GM12878 (cell line): ENCODE measurements at regions not wholly inside any gene's neighbourhood (a gene's known extent, or its start where the extent isn't known, plus 50 kb on each side); places are given as distances from the start of the nearest gene placed in this dataset.

Experiments used
- CBFB ChIP-seq: IDR thresholded peaks from 2 replicates; pipeline ENCODE4 v1.6.1; 2016; ENCODE audit warnings: antibody characterized with exemption, low read depth
- CTCF ChIP-seq, 3 experiments: IDR thresholded peaks in 2 of 3; conservative IDR thresholded peaks in 1 of 3; 2 replicates each; pipeline ENCODE4 v1.5.1; 2011; ENCODE audit warnings: low read depth in 3 of 3, low read length in 3 of 3, mild to moderate bottlenecking in 3 of 3, control low read depth in 2 of 3, moderate library complexity in 2 of 3, inconsistent platforms in 1 of 3, mixed read lengths in 1 of 3; ENCODE audit not compliant: control insufficient read depth in 2 of 3, insufficient read depth in 1 of 3; ENCODE audit errors: extremely low read depth in 1 of 3
- GABPA ChIP-seq: IDR thresholded peaks from 2 replicates; pipeline ENCODE4 v1.6.1; 2014; ENCODE audit warnings: antibody characterized with exemption, low read depth, mild to moderate bottlenecking, inconsistent platforms
- HDAC6 ChIP-seq: fragments of 200-600 bp; sonication (generic); IDR thresholded peaks from one replicate; pipeline ENCODE4 v1.8.0; 2017; ENCODE audit warnings: antibody characterized with exemption; ENCODE audit not compliant: unreplicated experiment
- ZNF274 ChIP-seq: IDR thresholded peaks from one replicate; pipeline ENCODE4 v1.8.0; 2011; ENCODE audit not compliant: insufficient read length, insufficient read depth

GRCh38 chr1:222307621-222308020 lies 240.3 kb downstream of the HHIPL2 start:
- no peak for TF ChIP-seq CBFB
- no peak for TF ChIP-seq ZNF274
- no peak for TF ChIP-seq GABPA
- TF ChIP-seq HDAC6 = no peak
- no peak for TF ChIP-seq CTCF (IDR thresholded peaks at IDR 0.05 in 2 of 3, conservative IDR thresholded peaks at IDR 0.05 in 1 of 3; ENCODE audit: control insufficient read depth in 2 of 3, extremely low read depth in 1 of 3, insufficient read depth in 1 of 3, low read depth in 3 of 3, low read length in 3 of 3)
